ENCODE measurements at regions not wholly inside any gene's neighbourhood (a gene's known extent, or its start where the extent isn't known, plus 50 kb on each side); places are given as distances from the start of the nearest gene placed in this dataset.

DNA sequence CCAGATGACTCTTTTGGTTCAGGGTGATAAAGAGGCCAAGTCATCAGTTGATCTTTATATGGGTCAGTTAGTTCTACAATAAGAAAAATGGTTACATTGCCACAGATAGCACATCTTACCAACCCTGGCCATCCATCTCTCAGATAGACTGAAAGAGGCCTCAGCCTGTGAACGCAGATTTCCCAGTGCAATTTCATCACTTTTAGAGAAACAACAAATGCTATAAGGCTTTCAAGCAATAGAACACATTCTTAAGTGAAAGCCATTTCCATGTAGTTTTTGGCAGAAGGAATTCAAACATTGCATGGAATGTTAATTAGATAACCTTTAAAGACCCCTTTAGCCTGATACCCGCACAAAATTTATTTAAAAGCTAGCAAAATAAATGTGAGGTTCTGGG lies 200.6 kb upstream of the ZBTB20 start:
- H3K27ac ChIP-seq = no peak overlapping the region
- H3K4me3 ChIP-seq = no peak overlapping the region
- DNase-seq = no peak
- H3K4me1 ChIP-seq = no peaks in the 10 kb centered on the region
- H3K36me3 ChIP-seq (ENCODE audit: low read depth, missing control alignments) = no peaks in the 10 kb centered on the region
- no peaks in the 10 kb centered on the region for H3K27me3 ChIP-seq
- intact Hi-C loops (cut with DNase I; ENCODE audit: low total_unique reads) = no loop called here
- no peaks in the 10 kb centered on the region for H3K9me3 ChIP-seq
- 39 to 47% methylated on average over 2 of the region's 2 CpGs for WGBS, 2 donors
- no peak for TF ChIP-seq POLR2A (IDR thresholded peaks at IDR 0.05)
- TF ChIP-seq, protein P1, sequence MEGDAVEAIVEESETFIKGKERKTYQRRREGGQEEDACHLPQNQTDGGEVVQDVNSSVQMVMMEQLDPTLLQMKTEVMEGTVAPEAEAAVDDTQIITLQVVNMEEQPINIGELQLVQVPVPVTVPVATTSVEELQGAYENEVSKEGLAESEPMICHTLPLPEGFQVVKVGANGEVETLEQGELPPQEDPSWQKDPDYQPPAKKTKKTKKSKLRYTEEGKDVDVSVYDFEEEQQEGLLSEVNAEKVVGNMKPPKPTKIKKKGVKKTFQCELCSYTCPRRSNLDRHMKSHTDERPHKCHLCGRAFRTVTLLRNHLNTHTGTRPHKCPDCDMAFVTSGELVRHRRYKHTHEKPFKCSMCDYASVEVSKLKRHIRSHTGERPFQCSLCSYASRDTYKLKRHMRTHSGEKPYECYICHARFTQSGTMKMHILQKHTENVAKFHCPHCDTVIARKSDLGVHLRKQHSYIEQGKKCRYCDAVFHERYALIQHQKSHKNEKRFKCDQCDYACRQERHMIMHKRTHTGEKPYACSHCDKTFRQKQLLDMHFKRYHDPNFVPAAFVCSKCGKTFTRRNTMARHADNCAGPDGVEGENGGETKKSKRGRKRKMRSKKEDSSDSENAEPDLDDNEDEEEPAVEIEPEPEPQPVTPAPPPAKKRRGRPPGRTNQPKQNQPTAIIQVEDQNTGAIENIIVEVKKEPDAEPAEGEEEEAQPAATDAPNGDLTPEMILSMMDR (IDR thresholded peaks at IDR 0.05) = no peak

DNA sequence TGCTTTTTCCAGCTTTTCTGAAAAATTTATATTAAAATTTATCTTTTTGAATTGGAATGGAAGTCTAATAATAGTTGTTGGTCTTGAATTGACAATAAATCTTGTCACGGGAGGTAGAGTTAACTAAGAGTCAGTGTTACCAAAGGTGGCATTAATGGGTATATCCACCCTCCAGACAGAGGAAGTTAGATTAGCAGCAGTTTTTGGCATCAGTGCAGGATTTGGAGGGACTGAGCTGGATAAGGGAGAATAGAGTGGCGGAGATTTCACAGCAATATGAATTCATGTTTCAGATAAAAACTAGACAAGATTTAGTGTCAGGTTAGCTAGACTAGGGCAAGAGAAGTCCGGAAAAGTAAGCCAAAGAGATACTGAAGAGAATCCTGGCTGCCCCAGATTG lies 201.3 kb upstream of the ZBTB20 start:
- 48 to 71% methylated on average over 3 of the region's 3 CpGs for WGBS, 2 donors
- DNase-seq = peak; percentile 18
- Histone ChIP-seq H3K36me3 (ENCODE audit: low read depth, missing control alignments) (no peaks in the 10 kb centered on the region), H3K9me3 (no peaks in the 10 kb centered on the region), H3K4me3 (no peak overlapping the region), H3K27ac (no peak overlapping the region), H3K4me1 (no peaks in the 10 kb centered on the region), H3K27me3 (no peaks in the 10 kb centered on the region)
- no peak for TF ChIP-seq POLR2A (IDR thresholded peaks at IDR 0.05)
- TF ChIP-seq, protein P1 (IDR thresholded peaks at IDR 0.05) = no peak
- intact Hi-C loops (cut with DNase I; ENCODE audit: low total_unique reads) = no loop called here

DNA sequence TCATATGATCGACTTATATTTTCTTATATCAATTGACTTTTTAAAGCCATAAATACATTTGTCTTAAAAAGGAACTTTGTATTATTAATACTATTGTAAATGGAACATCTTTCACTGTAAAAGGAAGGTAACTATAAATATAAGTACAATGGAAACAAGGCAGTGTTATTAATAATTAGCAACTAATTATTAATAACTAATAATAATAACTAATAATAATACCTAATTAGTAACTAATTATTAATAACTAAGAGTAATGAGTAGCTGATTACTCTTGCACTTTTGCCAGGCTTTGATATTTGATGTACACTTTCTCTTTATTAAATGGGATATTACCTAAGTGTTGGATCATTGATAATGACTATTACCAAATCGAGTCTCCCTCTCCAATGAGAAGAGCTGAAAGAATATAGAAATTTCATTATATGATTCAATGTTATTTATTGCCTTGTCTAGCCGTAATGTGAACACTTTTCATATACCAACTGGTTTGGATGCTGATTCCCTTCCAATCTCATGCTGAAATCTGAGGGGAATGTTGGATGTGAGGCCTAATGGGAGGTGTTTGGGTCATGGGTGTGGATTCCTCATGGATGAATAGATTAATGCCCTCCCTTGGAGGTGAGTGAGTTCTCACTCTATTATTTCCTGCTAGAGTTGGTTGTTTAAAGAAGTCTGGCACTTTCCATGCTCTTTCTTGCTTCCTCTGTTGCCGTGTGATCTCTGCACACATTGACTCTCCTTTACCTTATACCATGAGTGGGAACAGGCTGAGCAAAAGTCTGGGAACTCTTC lies 202.1 kb upstream of the ZBTB20 start:
- no peak overlapping the region for H3K27ac ChIP-seq
- no peaks in the 10 kb centered on the region for H3K9me3 ChIP-seq
- intact Hi-C loops (cut with DNase I; ENCODE audit: low total_unique reads) = no loop called here
- H3K36me3 ChIP-seq (ENCODE audit: low read depth, missing control alignments) = no peaks in the 10 kb centered on the region
- WGBS, 2 donors = 95% methylated on average over 4 of the region's 4 CpGs
- no peaks in the 10 kb centered on the region for H3K4me1 ChIP-seq
- no peak for DNase-seq
- no peaks in the 10 kb centered on the region for H3K27me3 ChIP-seq
- no peak for TF ChIP-seq POLR2A (IDR thresholded peaks at IDR 0.05)
- TF ChIP-seq, protein P1 (IDR thresholded peaks at IDR 0.05) = no peak
- H3K4me3 ChIP-seq = no peak overlapping the region

DNA sequence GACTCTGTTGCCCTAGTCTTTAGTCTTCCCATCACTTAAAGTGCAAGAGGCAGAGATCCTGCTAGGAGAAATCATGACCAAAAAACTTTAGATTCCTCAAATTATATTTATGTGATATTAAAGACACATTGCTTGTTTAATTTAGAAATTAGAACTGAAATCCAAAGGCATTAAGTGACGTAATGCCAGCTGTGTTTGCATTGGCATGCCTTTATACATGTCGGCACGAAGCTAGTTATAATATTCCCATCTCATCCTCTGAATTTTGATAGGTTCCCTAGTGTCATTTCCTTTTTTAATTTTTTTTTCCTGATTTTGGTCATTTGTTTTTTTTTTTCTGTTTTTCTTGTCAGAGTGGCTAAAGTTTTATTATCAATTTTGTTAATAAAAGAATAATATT lies 203.5 kb upstream of the ZBTB20 start:
- H3K27ac ChIP-seq = no peak overlapping the region
- no peaks in the 10 kb centered on the region for H3K36me3 ChIP-seq (ENCODE audit: low read depth, missing control alignments)
- no peak for TF ChIP-seq POLR2A (IDR thresholded peaks at IDR 0.05)
- DNase-seq = no peak
- intact Hi-C loops (cut with DNase I; ENCODE audit: low total_unique reads) = no loop called here
- no peaks in the 10 kb centered on the region for H3K9me3 ChIP-seq
- WGBS, 2 donors = 64 to 76% methylated on average over 3 of the region's 3 CpGs
- H3K27me3 ChIP-seq = no peaks in the 10 kb centered on the region
- H3K4me3 ChIP-seq = no peak overlapping the region
- H3K4me1 ChIP-seq = no peaks in the 10 kb centered on the region

DNA sequence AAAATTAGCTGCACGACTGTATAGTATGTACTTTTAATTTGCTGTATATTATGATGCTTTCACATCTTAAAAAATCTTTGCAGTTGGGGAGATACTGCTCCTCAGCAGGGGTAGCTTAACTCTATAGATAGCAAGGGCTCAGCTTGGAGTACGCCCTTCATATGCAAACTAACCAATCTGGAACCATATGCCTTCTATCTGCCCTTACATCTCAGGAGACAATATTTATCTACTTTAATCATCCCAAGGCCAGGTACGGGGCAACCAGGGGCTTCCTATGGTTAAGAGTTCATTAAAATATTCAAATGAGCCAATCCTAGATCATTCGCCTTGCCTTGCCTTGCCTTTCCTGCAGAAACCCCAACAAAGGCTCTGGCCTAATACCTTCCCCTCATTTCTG lies 204.1 kb upstream of the ZBTB20 start:
- 91 to 94% methylated on average over 4 of the region's 4 CpGs for WGBS, 2 donors
- TF ChIP-seq, protein P1 (IDR thresholded peaks at IDR 0.05) = no peak
- no peak for TF ChIP-seq POLR2A (IDR thresholded peaks at IDR 0.05)
- DNase-seq = no peak
- Histone ChIP-seq H3K27ac (no peak overlapping the region), H3K9me3 (no peaks in the 10 kb centered on the region), H3K4me1 (no peaks in the 10 kb centered on the region), H3K27me3 (no peaks in the 10 kb centered on the region), H3K4me3 (no peak overlapping the region), H3K36me3 (ENCODE audit: low read depth, missing control alignments) (no peaks in the 10 kb centered on the region)
- intact Hi-C loops (cut with DNase I; ENCODE audit: low total_unique reads) = no loop called here
